ENCODE measurements at regions not wholly inside any gene's neighbourhood (a gene's known extent, or its start where the extent isn't known, plus 50 kb on each side); places are given as distances from the start of the nearest gene placed in this dataset.
"Not testable (repeated sequence)": the region's sequence is repeated elsewhere in the genome, so short reads cannot be mapped to it uniquely, and the experiment has no call there.

DNA sequence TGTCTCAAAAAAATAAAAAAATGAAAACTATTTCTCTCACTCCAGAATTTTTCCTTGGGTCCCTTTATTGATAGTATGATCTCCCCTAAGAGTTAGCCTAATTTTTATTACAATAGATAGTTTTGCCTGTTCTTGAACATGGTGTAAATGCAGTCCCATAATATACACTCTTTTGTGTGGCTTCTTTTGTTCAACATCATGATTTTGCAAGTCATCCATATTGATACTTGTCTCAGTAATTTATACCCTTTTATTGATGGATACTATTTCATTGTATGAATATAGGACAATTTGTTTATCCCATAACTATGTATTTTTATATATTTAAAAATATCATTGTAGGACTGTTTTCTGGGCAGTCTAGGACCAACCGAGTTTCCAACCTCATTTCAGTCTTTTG is 207.0 kb downstream of the UTP18 start:
- TF ChIP-seq CTCF (IDR thresholded peaks at IDR 0.05): no peak
- ATAC-seq: no peak

GRCh38 chr17:51472670-51473205 is 212.4 kb downstream of the UTP18 start:
- ATAC-seq (no peak), DNase-seq (no peak)
- Histone ChIP-seq H3K9me3 (no peaks in the 10 kb centered on the region), H3K4me3 (no peak overlapping the region), H3K4me1 (ENCODE audit: low read depth) (no peaks in the 10 kb centered on the region), H3K36me3 (ENCODE audit: low read depth) (no peaks in the 10 kb centered on the region)
- no peak for TF ChIP-seq CTCF (IDR thresholded peaks at IDR 0.05)
- intact Hi-C loops (cut with DNase I, micrococcal nuclease): no loop called here

More for the DNA sequence above, 207.0 kb downstream of the UTP18 start:
- intact Hi-C loops (cut with DNase I, micrococcal nuclease): loop anchor here in 1 of 2 donors (10.0 kb wide), 1 partner anchor 607 kb away; no protein-coding TSS in a partner anchor
- Histone ChIP-seq H3K4me1 (ENCODE audit: low read depth) (no peaks in the 10 kb centered on the region), H3K4me3 (no peak overlapping the region), H3K9me3 (no peaks in the 10 kb centered on the region), H3K36me3 (ENCODE audit: low read depth) (no peaks in the 10 kb centered on the region)
- DNase-seq: no peak

GRCh38 chr17:51474764-51475163 is 214.4 kb downstream of the UTP18 start:
- DNase-seq (no peak), ATAC-seq (no peak)
- Histone ChIP-seq H3K4me1 (ENCODE audit: low read depth) (no peaks in the 10 kb centered on the region), H3K9me3 (no peaks in the 10 kb centered on the region), H3K4me3 (no peak overlapping the region), H3K36me3 (ENCODE audit: low read depth) (no peaks in the 10 kb centered on the region)
- TF ChIP-seq CTCF (IDR thresholded peaks at IDR 0.05): no peak
- intact Hi-C loops (cut with DNase I, micrococcal nuclease): no loop called here

DNA sequence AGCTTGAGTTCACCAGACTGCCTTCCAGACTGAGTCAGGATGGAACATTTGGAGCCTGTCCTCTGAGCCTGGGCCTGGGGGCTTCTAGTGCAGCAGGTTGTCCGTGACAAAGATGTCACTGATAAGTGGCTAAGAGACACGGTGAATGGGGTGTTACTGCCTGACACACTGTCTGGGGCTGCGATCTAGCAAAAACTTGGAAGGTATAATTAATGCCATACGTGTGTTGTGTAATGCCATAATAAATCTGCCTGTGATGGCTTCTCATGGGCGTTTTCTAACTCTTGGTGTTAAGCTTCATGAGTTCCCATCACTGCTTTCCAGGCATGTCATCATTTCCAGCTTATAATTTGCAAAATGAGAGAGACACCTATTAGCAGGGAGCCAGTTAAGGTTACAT is 215.4 kb downstream of the UTP18 start:
- intact Hi-C loops (cut with DNase I, micrococcal nuclease): no loop called here
- ATAC-seq (no peak), DNase-seq (no peak)
- Histone ChIP-seq H3K36me3 (ENCODE audit: low read depth) (no peaks in the 10 kb centered on the region), H3K9me3 (no peaks in the 10 kb centered on the region), H3K4me1 (ENCODE audit: low read depth) (no peaks in the 10 kb centered on the region), H3K4me3 (no peak overlapping the region)
- TF ChIP-seq CTCF (IDR thresholded peaks at IDR 0.05): no peak

DNA sequence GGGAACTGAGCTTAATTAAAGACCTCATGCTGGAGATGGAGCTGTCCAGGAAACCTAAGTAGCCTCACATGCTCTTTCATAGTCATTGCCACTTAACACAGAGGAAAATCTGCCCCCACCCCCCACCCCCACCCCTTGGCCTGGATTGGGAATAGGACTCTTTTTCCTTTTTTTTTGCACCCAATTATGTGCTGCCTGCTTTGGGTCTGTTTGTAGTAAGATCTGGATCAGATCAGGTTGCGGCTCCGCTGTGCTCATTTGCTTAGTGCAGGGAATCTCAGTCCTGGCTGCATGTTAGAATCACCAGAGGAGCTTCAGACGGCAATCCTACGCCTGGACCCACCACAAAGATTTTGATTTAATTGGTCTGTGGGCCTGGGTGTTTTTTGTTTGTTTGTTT is 219.0 kb downstream of the UTP18 start:
- no peaks in the 10 kb centered on the region for H3K4me1 ChIP-seq (ENCODE audit: low read depth)
- H3K4me3 ChIP-seq: no peak overlapping the region
- no peak for TF ChIP-seq CTCF (IDR thresholded peaks at IDR 0.05)
- no peaks in the 10 kb centered on the region for H3K36me3 ChIP-seq (ENCODE audit: low read depth)
- intact Hi-C loops (cut with DNase I, micrococcal nuclease): no loop called here
- ATAC-seq (no peak), DNase-seq (no peak)
- peaks cover 7% of the 10 kb centered on the region for H3K9me3 ChIP-seq

DNA sequence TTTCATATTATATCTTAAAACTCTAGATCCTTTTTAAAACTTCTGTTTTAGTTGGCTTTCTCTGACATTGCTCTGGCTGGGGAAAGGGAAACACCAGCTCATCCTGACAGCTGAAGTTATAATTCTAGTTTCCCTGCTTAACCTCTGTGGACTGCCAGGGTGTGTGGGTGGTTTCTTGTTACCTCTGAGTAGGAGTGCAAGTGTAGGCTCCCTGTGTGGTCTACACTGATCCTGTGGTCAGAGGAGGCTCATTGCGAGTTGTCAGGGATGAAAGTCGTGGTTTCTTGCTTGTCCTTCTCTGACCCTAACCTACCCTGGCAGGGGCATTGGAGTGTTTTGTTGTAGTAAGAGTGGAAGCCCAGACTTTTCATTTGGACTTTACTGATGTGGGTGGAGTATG is 221.0 kb downstream of the UTP18 start:
- no peak for ATAC-seq
- no peak for DNase-seq
- Histone ChIP-seq H3K9me3 (peaks cover 7% of the 10 kb centered on the region), H3K36me3 (ENCODE audit: low read depth) (no peaks in the 10 kb centered on the region), H3K4me3 (no peak overlapping the region), H3K4me1 (ENCODE audit: low read depth) (no peaks in the 10 kb centered on the region)
- intact Hi-C loops (cut with DNase I, micrococcal nuclease): no loop called here
- no peak for TF ChIP-seq CTCF (IDR thresholded peaks at IDR 0.05)

DNA sequence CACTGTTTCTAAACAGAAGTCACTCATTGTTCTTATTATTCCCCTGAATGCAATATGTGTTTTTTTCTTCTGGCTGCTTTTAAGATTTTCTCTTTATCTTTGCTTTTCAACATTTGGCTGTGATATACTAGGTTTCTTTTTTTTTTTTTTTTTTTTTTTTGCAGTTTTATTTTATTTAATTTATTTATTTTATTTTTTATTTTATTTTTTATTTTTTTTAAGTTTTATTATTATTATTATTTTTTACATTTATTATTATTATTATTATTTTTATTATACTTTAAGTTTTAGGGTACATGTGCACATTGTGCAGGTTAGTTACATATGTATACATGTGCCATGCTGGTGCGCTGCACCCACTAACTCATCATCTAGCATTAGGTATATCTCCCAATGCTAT is 221.9 kb downstream of the UTP18 start:
- H3K9me3 ChIP-seq; H3K36me3 ChIP-seq (ENCODE audit: low read depth); DNase-seq; intact Hi-C loops (cut with DNase I, micrococcal nuclease); ATAC-seq; H3K4me3 ChIP-seq; H3K4me1 ChIP-seq (ENCODE audit: low read depth): not testable (repeated sequence)
